H1 (cell line): ENCODE measurements at regions not wholly inside any gene's neighbourhood (a gene's known extent, or its start where the extent isn't known, plus 50 kb on each side); places are given as distances from the start of the nearest gene placed in this dataset.

Experiments
- FOSL1 ChIP-seq: IDR thresholded peaks from 2 replicates; pipeline ENCODE4 v1.6.1; 2011; ENCODE audit warnings: mild to moderate bottlenecking, low read depth, low read length, moderate library complexity; ENCODE audit not compliant: insufficient read depth
- TF ChIP-seq, protein P1 (sequence below), 3 experiments: IDR thresholded peaks; 1 replicate in 2 of 3; 2 replicates in 1 of 3; pipeline versions ENCODE4 v1.5.1 to v1.6.1; 2011; ENCODE audit warnings: low read length in 3 of 3, mild to moderate bottlenecking in 3 of 3, inconsistent platforms in 2 of 3, low read depth in 1 of 3, moderate library complexity in 1 of 3; ENCODE audit not compliant: insufficient read depth in 1 of 3; ENCODE audit errors: control extremely low read depth in 1 of 3
- TF ChIP-seq, protein P2 (sequence below): IDR thresholded peaks from 2 replicates; pipeline ENCODE4 v1.6.1; 2012; ENCODE audit warnings: low read length, inconsistent platforms

DNA sequence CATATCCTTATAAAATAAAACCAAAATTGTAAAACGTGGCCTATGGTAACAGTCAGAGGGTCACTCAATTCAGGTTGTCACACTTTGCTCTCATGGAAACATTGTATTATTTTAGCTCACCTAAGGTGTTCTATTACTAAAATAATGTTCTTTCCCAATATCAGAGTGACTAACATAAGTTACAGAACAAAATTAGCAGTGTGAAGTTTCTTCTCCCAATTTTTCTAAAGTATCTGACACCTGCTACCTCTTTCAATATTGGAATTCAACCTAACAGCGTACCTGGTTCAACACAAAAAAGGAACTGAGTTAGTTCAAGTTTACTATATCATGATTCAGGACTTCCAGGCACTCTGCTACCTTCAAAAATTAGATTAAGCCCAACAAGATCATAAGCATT is 190.4 kb downstream of the ZEB2 start (continued):
- TF ChIP-seq, protein P1, sequence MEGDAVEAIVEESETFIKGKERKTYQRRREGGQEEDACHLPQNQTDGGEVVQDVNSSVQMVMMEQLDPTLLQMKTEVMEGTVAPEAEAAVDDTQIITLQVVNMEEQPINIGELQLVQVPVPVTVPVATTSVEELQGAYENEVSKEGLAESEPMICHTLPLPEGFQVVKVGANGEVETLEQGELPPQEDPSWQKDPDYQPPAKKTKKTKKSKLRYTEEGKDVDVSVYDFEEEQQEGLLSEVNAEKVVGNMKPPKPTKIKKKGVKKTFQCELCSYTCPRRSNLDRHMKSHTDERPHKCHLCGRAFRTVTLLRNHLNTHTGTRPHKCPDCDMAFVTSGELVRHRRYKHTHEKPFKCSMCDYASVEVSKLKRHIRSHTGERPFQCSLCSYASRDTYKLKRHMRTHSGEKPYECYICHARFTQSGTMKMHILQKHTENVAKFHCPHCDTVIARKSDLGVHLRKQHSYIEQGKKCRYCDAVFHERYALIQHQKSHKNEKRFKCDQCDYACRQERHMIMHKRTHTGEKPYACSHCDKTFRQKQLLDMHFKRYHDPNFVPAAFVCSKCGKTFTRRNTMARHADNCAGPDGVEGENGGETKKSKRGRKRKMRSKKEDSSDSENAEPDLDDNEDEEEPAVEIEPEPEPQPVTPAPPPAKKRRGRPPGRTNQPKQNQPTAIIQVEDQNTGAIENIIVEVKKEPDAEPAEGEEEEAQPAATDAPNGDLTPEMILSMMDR (IDR thresholded peaks at IDR 0.05; ENCODE audit: control extremely low read depth in 1 of 3, insufficient read depth in 1 of 3, low read depth in 1 of 3, low read length in 3 of 3): no peak
- TF ChIP-seq, protein P2, sequence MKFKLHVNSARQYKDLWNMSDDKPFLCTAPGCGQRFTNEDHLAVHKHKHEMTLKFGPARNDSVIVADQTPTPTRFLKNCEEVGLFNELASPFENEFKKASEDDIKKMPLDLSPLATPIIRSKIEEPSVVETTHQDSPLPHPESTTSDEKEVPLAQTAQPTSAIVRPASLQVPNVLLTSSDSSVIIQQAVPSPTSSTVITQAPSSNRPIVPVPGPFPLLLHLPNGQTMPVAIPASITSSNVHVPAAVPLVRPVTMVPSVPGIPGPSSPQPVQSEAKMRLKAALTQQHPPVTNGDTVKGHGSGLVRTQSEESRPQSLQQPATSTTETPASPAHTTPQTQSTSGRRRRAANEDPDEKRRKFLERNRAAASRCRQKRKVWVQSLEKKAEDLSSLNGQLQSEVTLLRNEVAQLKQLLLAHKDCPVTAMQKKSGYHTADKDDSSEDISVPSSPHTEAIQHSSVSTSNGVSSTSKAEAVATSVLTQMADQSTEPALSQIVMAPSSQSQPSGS: no peak
- TF ChIP-seq FOSL1: no peak
